ENCODE measurements at regions not wholly inside any gene's neighbourhood (a gene's known extent, or its start where the extent isn't known, plus 50 kb on each side); places are given as distances from the start of the nearest gene placed in this dataset.

DNA sequence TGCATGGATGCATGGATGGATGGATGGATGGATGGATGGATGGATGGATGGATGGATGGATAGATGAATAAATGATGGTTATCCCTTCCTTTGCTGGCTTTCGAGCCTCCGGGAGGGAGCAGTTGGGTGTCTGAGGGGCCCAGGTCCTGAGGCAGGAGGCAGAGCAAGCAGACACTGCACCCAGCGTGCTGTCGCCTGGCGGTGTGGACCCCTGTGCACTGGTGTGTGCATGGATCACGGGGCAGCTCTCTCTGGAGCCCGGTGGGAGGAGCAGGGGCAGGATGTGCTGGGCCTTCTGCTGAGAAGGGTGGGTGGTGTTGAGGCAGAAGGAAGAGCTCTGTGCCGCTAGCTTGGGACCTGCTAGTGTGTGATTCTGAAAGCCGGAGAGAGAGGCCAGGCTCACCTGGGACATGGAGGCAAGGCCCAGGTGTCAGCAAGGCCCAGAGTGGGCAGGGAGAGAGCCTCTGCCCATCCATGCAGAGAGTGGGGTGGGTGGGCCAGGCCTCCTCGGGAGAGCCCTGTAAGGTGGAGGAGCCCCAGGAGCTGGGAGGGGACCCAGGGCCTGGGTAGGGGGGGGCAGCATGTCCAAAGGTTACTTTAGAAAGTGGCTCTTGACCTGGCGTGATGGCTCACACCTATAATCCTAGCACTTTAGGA, 254.4 kb downstream of the BRD1 start:
- Histone ChIP-seq H3K9ac (ENCODE audit: low read length) (no peak overlapping the region), H3K4me3 (ENCODE audit: insufficient read depth, low read length, poor library complexity, severe bottlenecking) (no peak overlapping the region), H4K20me1 (ENCODE audit: low read depth, low read length) (no peaks in the 10 kb centered on the region), H3K4me2 (ENCODE audit: low read depth, low read length, poor library complexity, severe bottlenecking) (no peak overlapping the region), H3K27ac (ENCODE audit: low read depth, low read length) (no peak overlapping the region), H3K36me3 (ENCODE audit: low read length) (no peaks in the 10 kb centered on the region), H3K27me3 (ENCODE audit: low read length) (no peaks in the 10 kb centered on the region), H3K9me3 (ENCODE audit: insufficient read depth, low read length) (no peaks in the 10 kb centered on the region), H2AFZ (ENCODE audit: low read depth, low read length, severe bottlenecking) (no peak overlapping the region), H3K79me2 (ENCODE audit: insufficient read depth, low read length) (no peaks in the 10 kb centered on the region), H3K9me2 (replicated peaks; ENCODE audit: insufficient read depth, low read length) (no peaks in the 10 kb centered on the region), H3F3A (ENCODE audit: insufficient read depth) (no peaks in the 10 kb centered on the region)
- TF ChIP-seq, protein P1, sequence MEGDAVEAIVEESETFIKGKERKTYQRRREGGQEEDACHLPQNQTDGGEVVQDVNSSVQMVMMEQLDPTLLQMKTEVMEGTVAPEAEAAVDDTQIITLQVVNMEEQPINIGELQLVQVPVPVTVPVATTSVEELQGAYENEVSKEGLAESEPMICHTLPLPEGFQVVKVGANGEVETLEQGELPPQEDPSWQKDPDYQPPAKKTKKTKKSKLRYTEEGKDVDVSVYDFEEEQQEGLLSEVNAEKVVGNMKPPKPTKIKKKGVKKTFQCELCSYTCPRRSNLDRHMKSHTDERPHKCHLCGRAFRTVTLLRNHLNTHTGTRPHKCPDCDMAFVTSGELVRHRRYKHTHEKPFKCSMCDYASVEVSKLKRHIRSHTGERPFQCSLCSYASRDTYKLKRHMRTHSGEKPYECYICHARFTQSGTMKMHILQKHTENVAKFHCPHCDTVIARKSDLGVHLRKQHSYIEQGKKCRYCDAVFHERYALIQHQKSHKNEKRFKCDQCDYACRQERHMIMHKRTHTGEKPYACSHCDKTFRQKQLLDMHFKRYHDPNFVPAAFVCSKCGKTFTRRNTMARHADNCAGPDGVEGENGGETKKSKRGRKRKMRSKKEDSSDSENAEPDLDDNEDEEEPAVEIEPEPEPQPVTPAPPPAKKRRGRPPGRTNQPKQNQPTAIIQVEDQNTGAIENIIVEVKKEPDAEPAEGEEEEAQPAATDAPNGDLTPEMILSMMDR (IDR thresholded peaks at IDR 0.05; ENCODE audit: insufficient read depth, low read length, poor library complexity, severe bottlenecking), result no peak
- no peak for TF ChIP-seq EZH2phosphoT487 (conservative IDR thresholded peaks at IDR 0.05; ENCODE audit: low read length)

DNA sequence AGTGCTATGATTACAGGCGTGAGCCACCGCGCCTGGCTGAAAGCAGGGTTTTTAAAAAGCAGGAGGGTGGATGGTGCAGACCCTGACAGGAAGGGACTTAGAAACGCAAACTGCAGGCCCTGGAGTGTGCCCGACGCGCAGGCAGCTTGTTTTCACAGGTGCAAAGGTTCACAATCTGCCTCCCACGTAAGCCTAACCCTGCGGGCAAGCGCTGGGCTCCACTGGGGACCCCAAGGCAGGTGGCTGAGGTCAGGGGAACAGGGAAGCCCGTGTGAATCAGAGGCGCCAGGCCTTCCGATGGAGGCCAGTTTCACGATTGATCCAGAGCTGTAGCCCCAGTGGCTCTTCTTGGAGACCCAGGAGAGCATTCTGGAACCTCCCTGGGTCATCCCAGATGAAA, 256.3 kb downstream of the BRD1 start:
- Histone ChIP-seq H3K4me3 (ENCODE audit: insufficient read depth, low read length, poor library complexity, severe bottlenecking) (no peak overlapping the region), H3K79me2 (ENCODE audit: insufficient read depth, low read length) (no peaks in the 10 kb centered on the region), H3K9me3 (ENCODE audit: insufficient read depth, low read length) (no peaks in the 10 kb centered on the region), H3K36me3 (ENCODE audit: low read length) (no peaks in the 10 kb centered on the region), H3K27ac (ENCODE audit: low read depth, low read length) (no peak overlapping the region), H3K9ac (ENCODE audit: low read length) (no peak overlapping the region), H3K9me2 (replicated peaks; ENCODE audit: insufficient read depth, low read length) (no peaks in the 10 kb centered on the region), H3K4me2 (ENCODE audit: low read depth, low read length, poor library complexity, severe bottlenecking) (no peak overlapping the region), H2AFZ (ENCODE audit: low read depth, low read length, severe bottlenecking) (no peak overlapping the region), H4K20me1 (ENCODE audit: low read depth, low read length) (no peaks in the 10 kb centered on the region), H3K27me3 (ENCODE audit: low read length) (no peaks in the 10 kb centered on the region), H3F3A (ENCODE audit: insufficient read depth) (no peaks in the 10 kb centered on the region)
- TF ChIP-seq, protein P1 (IDR thresholded peaks at IDR 0.05; ENCODE audit: insufficient read depth, low read length, poor library complexity, severe bottlenecking), result no peak
- TF ChIP-seq EZH2phosphoT487 (conservative IDR thresholded peaks at IDR 0.05; ENCODE audit: low read length), result no peak

DNA sequence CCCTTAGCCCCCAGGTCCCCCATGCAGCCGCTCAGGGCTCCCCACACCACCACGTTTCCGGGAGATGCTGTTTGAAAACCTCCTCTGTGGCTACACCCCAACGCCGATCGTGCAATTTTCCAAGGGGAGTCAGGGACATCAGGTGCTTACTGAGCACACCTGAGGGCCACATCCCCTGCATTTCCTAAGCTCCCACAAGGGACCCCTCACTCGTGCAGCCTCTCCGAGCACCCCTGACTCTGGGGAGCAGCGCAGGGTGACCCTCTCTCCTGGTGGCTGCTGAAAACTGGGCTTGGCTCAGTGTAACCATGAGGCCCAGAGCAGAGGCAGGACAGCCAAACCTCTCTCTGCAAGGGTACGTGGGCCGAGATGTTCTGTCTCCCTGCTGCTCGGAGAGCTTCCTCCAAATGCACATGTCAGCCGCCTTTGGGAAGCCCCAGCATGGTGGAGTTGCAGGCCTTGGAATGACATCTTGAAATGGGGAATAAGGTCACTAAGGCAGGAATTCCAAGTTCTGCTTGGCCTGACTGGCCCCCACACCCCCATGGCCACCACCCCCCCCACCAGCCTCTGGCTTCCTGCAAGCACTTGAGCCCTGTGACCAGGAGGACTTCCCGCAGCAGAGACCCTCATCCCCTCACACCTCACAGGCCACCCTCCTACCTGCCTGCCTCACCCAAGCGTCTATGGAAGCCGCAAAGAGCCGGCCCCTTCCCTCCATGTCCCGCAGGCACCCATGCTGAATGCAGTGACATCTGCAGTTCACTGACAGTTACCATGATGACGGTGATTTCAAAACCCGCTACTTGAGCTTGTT, 257.4 kb downstream of the BRD1 start:
- Histone ChIP-seq H3K9ac (ENCODE audit: low read length) (no peak overlapping the region), H3K27ac (ENCODE audit: low read depth, low read length) (no peak overlapping the region), H3K79me2 (ENCODE audit: insufficient read depth, low read length) (no peaks in the 10 kb centered on the region), H2AFZ (ENCODE audit: low read depth, low read length, severe bottlenecking) (no peak overlapping the region), H3K4me2 (ENCODE audit: low read depth, low read length, poor library complexity, severe bottlenecking) (no peak overlapping the region), H3K4me3 (ENCODE audit: insufficient read depth, low read length, poor library complexity, severe bottlenecking) (no peak overlapping the region), H3K9me3 (ENCODE audit: insufficient read depth, low read length) (no peaks in the 10 kb centered on the region), H3K27me3 (ENCODE audit: low read length) (no peaks in the 10 kb centered on the region), H3K36me3 (ENCODE audit: low read length) (no peaks in the 10 kb centered on the region), H4K20me1 (ENCODE audit: low read depth, low read length) (no peaks in the 10 kb centered on the region), H3F3A (ENCODE audit: insufficient read depth) (no peaks in the 10 kb centered on the region), H3K9me2 (replicated peaks; ENCODE audit: insufficient read depth, low read length) (no peaks in the 10 kb centered on the region)
- TF ChIP-seq EZH2phosphoT487 (conservative IDR thresholded peaks at IDR 0.05; ENCODE audit: low read length), result no peak
- TF ChIP-seq, protein P1 (IDR thresholded peaks at IDR 0.05; ENCODE audit: insufficient read depth, low read length, poor library complexity, severe bottlenecking), result no peak
